Fibroblast of skin of right biceps (primary cell): ENCODE measurements at regions not wholly inside any gene's neighbourhood (a gene's known extent, or its start where the extent isn't known, plus 50 kb on each side); places are given as distances from the start of the nearest gene placed in this dataset.
"Not testable (repeated sequence)": the region's sequence is repeated elsewhere in the genome, so short reads cannot be mapped to it uniquely, and the experiment has no call there.

ENCODE experiments used
- DNase-seq: peaks from one replicate; pipeline ENCODE4 v3.0.0-alpha.2; 2013

DNA sequence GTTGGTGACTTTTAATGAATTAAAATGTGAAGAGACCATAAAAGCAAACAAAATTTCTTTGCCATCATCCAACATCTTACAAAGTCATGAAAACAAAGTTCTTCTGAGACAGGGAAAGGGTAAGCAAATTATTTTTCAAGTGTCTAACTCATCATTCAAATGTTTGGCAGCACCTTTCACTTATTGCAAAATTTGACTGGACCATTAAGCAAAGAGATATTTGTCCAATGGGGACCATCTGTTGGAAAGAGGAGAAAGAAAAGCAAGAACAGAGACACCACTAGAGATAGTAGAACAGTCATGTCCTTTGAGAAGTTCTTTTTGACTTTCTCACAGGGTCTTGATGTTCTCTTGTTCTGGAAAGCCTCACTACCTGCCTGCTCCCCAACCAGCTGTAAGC, 330.1 kb downstream of the PAPSS1 start:
- DNase-seq: no peak

DNA sequence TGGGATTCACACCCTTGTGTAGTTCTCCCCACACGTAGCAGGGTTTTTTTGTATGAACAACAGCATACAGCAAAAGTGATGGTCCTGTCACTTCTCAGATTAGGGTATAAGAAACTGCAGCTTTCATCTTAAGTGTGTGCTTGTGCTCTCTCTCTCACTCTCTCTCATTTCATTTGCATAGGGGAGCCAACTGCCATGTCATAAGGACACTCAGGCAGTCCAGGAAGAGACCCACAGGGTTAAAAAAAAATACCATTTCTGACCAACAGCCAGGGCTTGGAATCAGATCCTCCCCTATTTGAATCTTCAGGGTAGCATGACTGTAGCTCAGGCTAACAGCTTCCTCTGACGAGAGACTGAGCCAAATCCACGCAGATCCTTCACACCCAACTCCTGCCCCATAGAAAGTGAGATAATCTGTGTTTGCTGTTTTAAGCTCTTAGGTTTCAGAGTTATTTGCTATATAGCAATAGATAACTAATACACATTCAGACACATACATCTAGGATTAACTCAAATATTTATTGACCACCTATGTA, 331.2 kb downstream of the PAPSS1 start:
- no peak for DNase-seq

DNA sequence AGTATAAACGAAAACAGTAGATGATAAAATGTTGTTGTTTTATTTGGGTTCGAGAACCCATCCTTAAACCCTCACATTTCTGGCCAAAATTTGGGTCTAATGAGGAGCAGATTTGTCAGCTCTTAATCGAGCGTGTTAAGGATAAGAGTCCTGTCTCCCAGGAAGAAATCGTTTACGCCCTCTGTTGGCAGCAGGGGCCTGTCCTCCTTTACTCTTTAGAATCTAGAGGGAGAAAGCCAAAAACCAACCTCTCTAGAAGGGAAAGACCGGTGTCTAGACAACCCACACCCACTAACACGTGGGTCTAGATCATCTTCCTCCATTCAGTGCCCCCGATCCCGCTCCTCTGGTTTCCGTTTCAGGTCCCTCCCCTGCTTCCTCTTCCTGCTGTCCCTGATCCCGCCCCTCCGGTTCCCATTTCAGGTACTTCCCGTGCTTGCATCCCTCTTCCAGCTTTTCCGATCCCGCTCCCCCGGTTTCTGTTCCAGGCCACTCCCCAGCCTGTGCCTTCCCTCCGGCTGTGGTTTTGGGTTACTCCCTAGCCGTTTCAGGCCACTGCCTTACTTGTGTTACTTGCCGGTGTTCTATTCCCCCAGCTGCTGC, 339.1 kb downstream of the PAPSS1 start:
- peak; percentile 3 for DNase-seq

DNA sequence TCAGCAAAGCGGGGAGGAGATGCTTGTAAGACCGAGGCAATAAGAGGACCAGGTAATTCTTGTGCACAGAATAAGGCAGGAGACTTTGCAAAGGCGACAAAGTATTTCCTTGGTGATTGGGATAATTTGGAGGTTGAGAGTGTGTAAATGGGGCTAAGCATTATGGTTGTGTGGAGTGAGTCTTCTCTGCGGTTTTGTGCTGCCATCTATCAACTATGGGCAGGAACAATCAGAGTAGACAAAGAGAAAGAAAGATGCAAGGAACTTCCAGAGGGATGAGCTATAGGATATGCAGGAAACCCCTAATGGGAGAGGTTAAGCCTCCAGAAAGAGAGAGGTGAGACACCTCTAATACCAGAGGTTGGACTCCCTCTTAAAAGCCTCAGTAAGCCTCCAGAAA, 339.8 kb downstream of the PAPSS1 start:
- DNase-seq: peak; percentile 21

DNA sequence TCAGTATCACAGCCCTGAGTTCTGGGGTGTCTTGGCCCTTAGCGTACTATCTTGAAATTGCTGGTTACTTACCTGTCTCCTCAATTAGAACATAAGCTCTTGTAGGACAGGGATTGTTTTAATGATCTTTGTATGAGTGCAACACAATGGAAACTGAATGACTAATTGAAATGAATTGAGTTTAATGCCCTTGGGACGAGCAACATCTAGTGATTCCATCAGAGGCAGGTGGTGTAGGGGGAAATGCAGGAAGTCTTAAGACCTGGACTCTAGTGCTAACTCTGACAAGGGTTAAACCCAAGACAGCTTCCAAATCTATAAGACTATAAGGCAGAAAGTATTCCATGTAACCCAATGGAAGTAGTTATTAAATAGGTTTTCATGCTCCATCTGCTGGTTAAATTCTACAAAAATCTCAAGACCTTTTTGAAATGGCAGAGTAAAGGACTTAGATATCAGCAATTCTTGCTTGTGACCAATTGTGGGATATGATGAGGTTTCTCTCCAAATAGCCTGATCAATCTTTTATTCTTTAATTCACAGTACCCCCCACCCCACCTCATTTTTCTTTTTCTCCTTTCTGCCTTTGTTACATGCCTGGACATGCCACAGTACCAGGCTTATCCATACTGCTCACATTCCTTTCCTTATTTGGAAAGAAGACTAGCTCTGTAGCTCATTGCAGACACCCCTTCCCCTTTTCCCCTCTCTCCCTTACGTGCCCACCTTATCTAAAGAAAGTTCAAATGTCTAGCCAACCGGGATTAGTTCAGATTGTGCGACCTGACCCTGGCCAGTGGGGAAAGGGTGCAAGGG, 340.8 kb downstream of the PAPSS1 start:
- peak; percentile 53 for DNase-seq

DNA sequence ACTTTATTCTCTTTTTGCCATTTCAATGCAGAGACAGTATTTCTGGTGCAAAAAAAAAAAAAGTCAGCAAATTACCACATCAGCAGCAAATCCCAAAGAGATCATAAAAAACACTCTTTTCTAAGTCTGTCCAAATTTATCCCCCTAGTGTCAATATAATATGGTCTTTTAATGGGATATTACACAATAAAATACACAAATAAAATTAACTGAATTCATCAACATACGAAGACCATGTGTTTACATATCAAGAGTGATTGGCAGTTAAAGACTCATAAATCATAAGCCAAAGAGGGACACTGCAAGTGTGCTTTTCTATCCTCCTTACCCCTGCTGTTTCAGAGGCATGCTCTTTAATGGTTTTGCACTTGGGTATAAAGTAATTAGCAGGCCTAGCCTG, 340.2 kb upstream of the DKK2 start:
- no peak for DNase-seq

DNA sequence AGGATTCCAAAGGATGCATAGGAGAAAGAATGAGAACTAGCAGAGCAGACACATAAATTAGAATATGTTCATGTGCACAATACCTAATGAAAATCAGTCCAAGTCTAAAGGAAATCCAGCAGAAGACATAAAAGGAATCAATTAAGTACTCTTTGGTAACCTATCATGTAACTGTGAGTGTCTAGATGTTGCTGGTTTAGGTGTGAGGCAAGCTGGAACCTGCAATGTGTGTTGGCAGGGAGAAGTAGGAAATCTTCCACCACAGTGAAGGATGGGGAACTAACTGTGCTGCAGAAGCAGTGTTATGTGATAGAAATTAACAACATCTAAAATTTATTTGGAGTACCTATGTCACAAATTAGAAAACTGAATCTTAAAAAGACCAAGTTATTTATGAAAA, 330.8 kb upstream of the DKK2 start:
- no peak for DNase-seq

DNA sequence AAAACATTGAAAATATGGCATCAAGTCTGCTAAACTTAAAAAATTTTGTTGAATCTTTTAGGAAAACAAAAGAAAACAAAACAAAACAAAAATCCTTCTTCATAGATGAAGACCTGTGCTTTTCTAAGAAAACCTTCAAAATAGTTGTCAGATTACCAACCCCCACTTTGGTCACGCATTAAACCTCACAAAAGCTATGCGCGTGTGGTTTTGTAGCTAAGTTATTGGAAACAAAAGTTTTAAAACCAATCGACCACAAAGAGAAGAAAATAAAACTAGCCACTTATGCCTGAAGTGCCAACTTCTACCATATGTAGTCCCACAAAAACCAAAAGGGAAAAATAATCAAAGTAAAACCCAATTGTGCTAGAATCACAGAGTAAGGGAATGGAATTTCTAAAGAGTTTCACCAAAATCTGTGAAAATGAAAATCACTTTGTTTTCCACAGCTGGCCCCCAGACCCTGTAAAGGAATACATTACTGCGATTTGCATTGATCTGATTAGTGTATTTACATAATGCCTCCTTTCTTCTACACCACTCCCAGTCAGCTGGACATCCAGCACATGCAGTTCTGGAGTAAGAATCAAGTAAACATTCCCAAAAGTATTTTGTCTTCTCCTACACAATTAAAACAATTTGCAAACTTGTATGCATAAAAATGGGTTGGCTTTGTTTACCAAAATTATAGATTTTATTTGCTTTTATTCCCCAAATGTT, 330.1 kb upstream of the DKK2 start:
- DNase-seq: no peak

DNA sequence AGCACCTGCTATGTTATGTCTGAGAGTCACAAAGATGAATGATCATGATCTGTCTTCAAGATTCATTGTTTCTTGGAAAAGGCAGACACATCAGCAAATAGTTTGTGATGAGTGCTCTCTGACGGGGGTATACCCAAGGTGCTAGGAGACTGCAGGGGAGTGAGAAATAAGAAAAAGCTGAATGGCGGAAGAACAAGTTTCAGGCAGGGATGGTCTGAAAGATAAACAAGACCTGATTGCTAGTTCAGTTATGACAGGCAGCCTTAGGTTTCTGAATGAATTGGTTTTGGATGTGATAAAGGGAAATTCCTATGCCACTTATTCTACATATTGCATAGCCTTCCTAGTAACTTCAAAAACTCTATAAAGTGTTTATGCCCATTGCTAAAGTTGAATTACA, 327.0 kb upstream of the DKK2 start:
- no peak for DNase-seq

DNA sequence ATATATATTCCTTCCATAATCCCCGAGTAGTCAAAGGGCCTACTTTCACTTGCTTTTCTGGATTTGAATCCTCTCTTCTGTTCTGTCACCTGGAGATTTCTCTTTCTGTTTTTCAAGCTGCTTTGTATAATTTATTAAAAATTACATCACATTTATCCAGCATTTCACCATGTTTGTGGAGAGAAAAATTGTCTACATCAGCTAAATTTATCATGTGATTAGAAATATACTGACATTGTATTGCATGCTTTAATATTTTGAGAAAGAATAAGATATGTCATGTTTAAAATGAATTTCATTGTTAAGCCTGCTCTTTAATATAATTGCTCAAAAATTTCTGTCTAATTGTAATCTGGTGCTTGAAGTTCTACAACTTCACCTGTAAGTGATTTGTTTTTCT, 323.1 kb upstream of the DKK2 start:
- no peak for DNase-seq

DNA sequence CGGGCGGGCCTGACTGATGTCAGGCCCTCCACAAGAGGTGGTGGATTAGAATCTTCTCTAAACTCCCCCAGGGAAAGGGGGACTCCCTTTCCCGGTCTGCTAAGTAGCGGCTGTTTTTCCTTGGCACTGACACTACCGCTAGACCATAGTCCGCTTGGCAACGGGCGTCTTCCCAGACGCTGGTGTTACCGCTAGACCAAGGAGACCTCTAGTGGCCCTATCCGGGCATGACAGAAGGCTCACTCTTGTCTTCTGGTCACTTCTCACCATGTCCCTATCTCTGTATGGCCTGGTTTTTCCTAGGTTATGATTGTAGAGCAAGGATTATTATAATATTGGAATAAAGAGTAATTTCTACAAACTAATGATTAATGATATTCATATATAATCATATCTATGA, 318.2 kb upstream of the DKK2 start:
- peak; percentile 22 for DNase-seq

DNA sequence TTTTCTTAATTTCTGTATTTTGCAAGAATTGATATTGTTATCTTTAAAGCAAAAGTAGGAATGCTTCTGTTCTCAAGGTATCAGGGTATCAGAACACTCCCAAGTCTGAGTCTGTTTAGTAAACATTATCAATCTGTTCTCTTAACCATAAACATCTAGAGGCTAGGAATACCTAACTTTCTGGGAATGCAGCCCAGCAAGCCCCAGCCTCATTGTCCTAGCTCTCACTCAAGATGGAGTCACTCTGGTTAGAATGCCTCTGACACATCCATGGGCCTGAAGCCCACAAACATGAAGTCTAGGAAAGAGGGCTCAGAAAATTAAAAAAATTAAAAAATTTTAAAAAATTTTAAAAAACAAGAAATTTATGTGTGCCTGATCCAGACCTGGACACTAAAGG, 315.1 kb upstream of the DKK2 start:
- DNase-seq: no peak

DNA sequence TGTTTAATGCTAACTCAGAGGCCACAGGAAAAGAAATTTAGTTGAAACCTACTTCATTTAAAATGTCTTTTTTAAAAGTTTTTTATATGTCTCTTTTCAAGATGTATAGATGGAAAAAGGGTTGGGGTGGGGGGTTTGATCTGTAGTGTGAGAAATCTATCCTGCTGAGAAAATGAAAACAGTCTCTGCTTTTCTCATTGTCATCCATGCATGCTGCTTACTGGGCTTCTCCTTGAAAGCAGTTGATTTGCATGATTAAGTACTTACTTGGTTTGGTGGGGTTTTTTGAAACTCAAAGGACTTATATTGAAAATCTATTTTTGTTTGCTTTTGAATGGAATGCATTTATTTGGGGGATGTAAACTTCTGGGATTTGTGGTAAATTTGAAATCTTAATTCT, 313.6 kb upstream of the DKK2 start:
- DNase-seq: no peak

DNA sequence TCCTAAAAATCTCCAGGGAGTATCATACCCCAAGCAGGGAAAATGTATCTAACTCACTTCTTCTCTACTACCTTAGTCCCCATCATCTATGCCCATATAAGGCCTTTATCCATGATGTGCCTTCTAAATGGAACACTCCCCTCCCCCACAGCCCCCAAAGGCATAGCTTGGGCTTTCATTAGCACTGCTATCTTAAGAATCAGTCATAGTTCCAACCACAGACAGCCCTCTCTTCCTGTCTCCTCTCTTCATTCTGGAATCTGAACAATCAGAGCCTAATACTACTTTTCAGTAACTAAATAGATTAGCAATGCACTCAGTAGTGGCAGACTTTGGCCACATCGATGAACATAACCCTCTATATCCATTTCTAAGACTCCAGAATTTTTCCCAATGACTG, 313.2 kb upstream of the DKK2 start:
- DNase-seq: peak; percentile 92

DNA sequence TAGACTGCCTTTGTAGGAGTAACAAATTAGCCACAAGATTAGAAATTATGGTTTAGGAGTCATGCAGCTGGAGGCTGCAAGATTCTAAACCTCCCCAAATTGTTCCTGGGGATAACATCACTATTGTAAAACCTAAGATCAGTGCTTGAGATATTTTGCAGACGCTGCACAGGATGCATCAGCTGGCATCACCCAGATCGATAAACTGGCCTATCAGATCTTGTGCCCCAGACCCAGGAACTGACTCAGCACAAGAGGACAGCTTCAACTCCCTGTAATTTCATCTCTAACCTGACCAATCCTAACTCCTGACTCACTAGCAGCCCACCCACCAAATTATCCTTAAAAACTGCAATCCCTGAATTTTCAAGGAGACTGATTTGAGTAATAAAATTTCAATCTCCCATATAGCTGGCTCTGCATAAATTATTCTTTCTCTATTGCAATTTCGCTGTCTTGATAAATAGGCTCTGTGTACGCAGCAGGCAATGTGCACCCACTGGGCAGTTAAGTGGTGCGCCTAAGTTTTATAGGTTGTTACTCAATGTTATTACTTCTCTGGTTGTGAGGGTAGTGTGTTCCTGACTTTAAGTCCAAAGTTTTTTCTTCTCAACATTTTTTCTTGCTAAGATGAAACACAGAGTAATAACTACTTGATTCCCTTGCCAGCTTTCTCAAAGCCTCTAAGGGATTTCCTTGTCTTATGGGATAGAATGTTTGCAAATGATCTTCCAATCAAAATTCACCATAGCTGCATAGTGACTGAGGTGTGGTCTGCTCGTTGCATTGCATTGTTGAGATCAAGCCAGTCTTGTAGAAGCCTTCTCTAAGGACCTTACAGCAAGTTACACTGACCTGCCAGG, 312.3 kb upstream of the DKK2 start:
- no peak for DNase-seq

DNA sequence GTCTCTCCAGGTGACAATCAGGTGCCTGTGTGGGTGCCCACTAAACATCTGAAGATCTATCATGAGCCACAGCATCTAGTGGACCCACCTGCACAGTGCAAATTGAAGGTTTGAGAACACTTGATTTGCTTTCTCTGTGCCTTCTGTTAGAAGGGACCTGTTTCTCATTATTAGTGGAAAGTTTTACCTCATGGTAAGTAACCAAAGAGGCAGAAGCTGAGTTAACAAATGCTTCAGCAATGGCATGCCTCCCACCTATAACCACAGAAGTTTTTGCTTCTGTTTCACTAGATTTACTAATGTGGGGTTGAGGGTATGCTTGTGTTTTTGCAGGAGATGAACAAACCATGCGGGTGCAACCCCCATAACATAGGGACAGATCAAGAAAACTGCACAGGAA, 297.4 kb upstream of the DKK2 start:
- no peak for DNase-seq

DNA sequence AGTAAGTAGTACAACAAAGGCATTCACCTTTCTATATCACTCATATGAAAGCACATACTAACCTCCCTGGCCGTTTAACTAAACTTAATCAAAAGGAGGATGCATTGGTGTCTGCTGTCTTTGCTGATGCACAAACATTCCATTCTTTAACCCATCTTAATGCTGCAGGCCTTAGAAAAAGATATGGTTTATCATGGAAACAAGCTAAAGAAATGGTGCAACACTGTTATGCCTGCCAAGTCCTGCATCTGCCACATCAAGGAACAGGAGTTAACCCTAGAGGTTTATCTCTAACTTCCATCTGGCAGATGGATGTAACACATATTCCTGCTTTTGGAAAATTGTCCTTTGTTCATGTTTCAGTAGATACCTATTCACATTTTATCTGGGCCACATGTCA, 296.5 kb upstream of the DKK2 start:
- not testable (repeated sequence) for DNase-seq

DNA sequence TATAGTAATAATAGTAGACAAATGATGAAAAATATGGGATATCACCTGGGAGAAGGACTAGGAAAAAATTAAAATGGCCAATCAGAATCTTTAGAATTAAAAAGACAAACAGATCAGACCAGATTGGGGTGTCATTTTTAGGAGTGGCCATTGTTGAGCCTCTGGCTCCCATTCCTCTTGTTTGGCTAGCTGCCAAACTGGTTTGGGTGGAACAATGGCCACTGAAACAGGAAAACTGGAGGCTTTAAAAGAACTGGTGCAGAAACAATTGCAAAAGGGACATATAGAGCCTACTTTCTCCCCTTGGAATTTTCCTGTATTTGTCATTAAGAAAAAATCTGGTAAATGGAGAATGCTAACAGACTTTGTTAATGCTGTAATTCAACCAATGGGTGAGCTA, 294.8 kb upstream of the DKK2 start:
- no peak for DNase-seq

DNA sequence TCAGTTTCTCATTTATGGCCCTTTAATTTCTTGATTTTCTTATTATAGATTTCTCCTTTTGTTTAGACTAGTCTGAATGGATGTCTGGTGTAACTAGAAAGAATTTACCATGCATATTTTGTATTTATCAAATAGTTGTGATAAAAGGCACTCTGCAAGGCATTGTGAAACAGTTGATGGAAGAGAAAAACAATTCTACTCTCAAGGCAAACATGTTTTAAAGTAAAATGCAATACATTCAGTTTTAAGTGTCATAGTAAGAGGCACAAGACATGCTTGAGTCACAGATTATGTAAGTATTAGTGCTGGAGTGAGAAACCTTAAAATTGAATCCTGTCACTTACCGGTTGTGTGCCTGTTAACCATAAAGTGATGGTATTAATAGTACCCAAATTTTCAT, 283.3 kb upstream of the DKK2 start:
- no peak for DNase-seq

DNA sequence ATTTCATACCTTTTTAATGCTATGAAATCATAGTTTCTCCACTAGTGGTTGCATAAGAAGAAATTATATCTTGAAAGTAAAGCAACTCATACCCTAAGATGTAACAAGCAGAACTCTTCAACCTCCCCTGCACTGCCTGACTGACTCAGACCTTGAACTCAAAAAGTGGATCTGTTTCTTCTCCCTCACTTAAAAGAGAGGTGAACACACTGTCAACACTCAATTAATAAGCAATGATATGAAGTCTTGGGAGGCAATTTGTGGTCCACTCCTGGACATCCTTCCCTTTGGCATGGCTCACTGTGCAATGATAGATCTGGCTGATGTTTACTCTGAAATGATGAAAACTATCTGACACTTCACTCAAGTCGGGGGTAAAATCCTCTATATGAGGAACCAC, 282.0 kb upstream of the DKK2 start:
- DNase-seq: peak; percentile 65

DNA sequence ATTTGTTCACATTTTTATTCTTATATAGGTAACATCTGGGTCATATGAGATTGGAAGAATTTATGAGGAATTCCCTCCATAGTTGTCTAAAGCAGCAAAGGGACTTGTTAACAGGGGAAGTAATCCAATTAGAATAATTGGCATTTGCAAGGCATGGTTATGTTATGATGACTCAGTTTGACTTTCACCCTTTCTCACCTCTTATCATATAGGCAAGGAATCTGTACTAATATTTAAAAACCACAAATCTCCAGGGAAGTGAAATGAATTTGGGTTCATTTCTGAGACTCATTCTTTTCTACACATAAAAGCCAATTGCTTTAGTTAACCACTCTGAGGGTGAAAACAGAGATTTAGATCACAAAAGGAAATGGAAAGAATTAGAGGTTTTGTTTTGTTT, 281.5 kb upstream of the DKK2 start:
- peak; percentile 73 for DNase-seq

DNA sequence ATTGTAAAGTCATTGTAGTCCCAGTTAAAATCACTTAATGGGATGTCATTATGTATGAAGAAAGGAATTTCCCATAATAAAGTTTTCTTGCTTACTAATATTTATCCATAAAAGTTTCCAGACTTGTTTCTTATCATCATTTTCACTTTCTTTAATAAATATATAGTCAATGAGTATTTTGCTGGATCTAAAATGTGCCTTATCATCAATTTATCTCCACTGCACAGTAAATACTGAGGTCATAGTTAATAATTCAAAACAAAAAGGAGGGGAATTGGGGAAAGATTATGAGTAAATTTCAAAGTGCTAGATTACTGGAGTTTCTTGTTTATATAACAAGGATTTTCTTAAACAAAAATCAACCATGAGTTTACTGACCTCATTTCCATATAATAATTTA, 279.5 kb upstream of the DKK2 start:
- no peak for DNase-seq

DNA sequence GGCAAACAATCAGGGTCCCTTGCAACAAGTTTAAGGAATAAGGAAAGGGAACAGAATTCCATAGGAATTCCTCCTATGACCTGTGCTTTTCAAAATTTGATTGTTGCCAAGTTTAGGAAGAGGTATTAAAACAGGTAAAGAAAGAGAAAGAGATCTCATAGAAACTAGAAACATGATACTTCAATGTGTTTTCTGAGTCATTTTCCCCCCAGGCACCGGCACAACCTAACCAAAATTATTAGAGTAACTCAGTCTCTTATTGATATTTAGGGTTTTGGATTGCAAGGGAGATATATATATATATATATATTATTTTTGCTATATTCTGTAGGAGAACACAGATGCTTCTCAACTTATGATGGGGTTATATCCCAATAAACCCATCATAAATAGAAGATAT, 278.0 kb upstream of the DKK2 start:
- DNase-seq: no peak
